Activated CD4-positive, alpha-beta memory T cell treated with anti-CD3 and anti-CD28 coated beads for 36 hours (primary cell): ENCODE measurements at regions not wholly inside any gene's neighbourhood (a gene's known extent, or its start where the extent isn't known, plus 50 kb on each side); places are given as distances from the start of the nearest gene placed in this dataset.

Source experiments
- CTCF ChIA-PET: fragments of 350-600 bp; sonication (Branson Sonifier 250); formaldehyde crosslinking; loops from one replicate; lab custom pipeline; 2021; ENCODE audit warnings: antibody characterized with exemption, inconsistent platforms; lab: Charles Lee
- POLR2A ChIA-PET: fragments of 350-600 bp; sonication (Branson Sonifier 250); formaldehyde crosslinking; loops from one replicate; lab custom pipeline; 2021; ENCODE audit warnings: antibody characterized with exemption; lab: Charles Lee
- DNase-seq: peaks from one replicate; pipeline ENCODE4 v3.0.0-alpha.2; 2020
- H3K27ac Mint-ChIP-seq: one replicate; pipeline ENCODE4 v1.8.0; 2021; ENCODE audit warnings: mixed read lengths
- H3K27me3 Mint-ChIP-seq: one replicate; pipeline ENCODE4 v1.8.0; 2021; ENCODE audit warnings: mixed read lengths
- H3K36me3 Mint-ChIP-seq: one replicate; pipeline ENCODE4 v1.8.0; 2021; ENCODE audit warnings: mixed read lengths
- H3K4me1 Mint-ChIP-seq: one replicate; pipeline ENCODE4 v1.8.0; 2021; ENCODE audit warnings: low read depth, mixed read lengths
- H3K4me3 Mint-ChIP-seq: one replicate; pipeline ENCODE4 v1.8.0; 2021; ENCODE audit warnings: mild to moderate bottlenecking, mixed read lengths
- H3K9me3 Mint-ChIP-seq: one replicate; pipeline ENCODE4 v1.8.0; 2021; ENCODE audit warnings: mixed read lengths
- intact Hi-C: fragments of 100-400 bp; cut with micrococcal nuclease; formaldehyde crosslinking; loops from one replicate; pipeline ENCODE4 v1.15.1; 2023

DNA sequence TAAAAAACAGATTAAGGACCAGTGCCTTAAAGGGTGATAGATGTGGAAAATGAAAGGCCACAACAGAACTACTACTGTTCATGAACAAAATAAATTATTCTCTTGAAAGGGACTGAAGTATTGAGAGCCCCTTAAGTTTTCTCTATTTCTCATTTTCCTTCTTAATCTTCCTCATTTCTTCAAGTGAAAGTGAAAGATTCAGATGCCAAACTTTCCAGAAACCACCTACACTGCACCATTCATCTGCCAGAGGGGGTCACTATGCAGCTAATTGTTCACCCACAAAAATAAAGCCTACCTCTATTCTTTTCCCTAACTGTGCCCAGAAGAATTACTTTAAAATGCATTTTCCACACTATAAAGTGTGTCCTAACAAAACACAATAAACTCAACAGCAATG, 140.1 kb downstream of the NR4A2 start:
- no peaks in the 10 kb centered on the region for H3K9me3 Mint-ChIP-seq
- no peak overlapping the region for H3K4me3 Mint-ChIP-seq
- no peak overlapping the region for H3K27ac Mint-ChIP-seq
- CTCF ChIA-PET, result interaction anchor here (0.9 kb wide), 1 partner anchor 397 kb away, joined by 5 read pairs; no protein-coding TSS in a partner anchor
- H3K27me3 Mint-ChIP-seq, result peaks cover under 1% of the 10 kb centered on the region
- intact Hi-C loops, result loop anchor here (2.0 kb wide), 1 partner anchor 396 kb away; no protein-coding TSS in a partner anchor
- no peaks in the 10 kb centered on the region for H3K36me3 Mint-ChIP-seq
- no peaks in the 10 kb centered on the region for H3K4me1 Mint-ChIP-seq
- POLR2A ChIA-PET, result no interaction called here
- no peak for DNase-seq

DNA sequence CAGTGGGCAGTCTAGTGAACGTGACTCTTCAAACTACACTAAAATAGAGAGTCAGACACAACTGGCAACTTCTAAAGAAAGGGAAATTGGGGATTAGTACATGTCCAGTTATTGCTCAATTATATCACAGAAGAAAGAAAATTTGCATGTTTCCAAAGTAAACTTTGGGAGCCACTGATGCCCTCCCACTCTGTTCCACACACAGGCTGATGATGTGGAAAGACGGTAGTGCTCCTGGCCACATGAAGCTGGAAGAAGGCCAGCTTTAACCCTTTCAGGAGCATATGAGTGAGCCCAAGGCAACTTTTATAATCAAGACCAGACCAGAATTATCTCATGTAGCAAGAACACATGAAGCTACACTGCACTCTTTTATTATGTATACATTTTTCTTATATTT, 141.0 kb downstream of the NR4A2 start:
- intact Hi-C loops, result no loop called here
- POLR2A ChIA-PET, result no interaction called here
- no peaks in the 10 kb centered on the region for H3K9me3 Mint-ChIP-seq
- DNase-seq, result no peak
- CTCF ChIA-PET, result no interaction called here
- H3K27ac Mint-ChIP-seq, result no peak overlapping the region
- no peak overlapping the region for H3K4me3 Mint-ChIP-seq
- H3K4me1 Mint-ChIP-seq, result no peaks in the 10 kb centered on the region
- no peaks in the 10 kb centered on the region for H3K36me3 Mint-ChIP-seq
- no peaks in the 10 kb centered on the region for H3K27me3 Mint-ChIP-seq

DNA sequence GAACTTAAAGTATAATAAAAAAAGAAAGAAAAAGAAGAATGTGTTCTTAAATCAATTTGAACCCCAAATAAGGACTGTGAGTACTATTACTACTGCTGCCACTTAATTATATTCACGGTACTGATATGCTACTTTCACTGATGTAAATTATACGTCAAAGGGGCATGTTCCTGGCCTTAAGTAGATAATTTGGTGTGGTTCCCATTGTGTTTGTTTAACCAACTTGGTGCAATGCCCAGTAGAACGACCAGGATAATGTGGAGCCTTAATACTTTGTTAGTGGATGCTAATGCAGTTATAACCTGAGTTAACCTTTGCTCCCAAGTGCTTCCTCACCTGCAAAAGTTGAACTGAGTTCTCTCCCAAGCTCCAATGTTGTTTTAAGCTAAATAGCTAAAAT, 142.0 kb downstream of the NR4A2 start:
- ChIA-PET CTCF (no interaction called here), POLR2A (no interaction called here)
- Mint-ChIP-seq H3K27ac (no peak overlapping the region), H3K36me3 (no peaks in the 10 kb centered on the region), H3K4me3 (no peak overlapping the region), H3K9me3 (no peaks in the 10 kb centered on the region), H3K27me3 (peaks cover under 1% of the 10 kb centered on the region), H3K4me1 (no peaks in the 10 kb centered on the region)
- no peak for DNase-seq
- intact Hi-C loops, result no loop called here

DNA sequence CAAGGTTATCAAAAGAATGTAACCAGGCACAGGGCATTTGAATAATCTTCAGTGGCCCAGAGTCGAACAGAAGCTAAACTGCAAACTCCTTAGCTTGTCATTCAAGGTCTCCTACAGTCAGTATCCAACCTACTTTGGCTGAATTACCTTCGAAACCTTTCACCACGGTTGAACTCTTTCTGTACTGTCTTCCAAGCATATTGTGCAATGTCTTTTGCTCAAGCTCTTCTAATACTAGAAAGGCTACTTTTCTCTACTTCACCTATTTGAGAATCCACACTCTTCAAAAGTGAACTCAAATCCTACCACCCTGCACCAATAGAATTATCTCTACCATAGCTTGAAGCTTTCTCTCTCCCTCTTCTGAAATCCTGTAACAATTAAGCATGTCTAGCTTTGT, 142.9 kb downstream of the NR4A2 start:
- ChIA-PET CTCF (no interaction called here), POLR2A (no interaction called here)
- Mint-ChIP-seq H3K9me3 (no peaks in the 10 kb centered on the region), H3K4me3 (no peak overlapping the region), H3K27me3 (peaks cover 2% of the 10 kb centered on the region), H3K27ac (no peak overlapping the region), H3K36me3 (no peaks in the 10 kb centered on the region), H3K4me1 (no peaks in the 10 kb centered on the region)
- intact Hi-C loops, result no loop called here
- DNase-seq, result no peak

DNA sequence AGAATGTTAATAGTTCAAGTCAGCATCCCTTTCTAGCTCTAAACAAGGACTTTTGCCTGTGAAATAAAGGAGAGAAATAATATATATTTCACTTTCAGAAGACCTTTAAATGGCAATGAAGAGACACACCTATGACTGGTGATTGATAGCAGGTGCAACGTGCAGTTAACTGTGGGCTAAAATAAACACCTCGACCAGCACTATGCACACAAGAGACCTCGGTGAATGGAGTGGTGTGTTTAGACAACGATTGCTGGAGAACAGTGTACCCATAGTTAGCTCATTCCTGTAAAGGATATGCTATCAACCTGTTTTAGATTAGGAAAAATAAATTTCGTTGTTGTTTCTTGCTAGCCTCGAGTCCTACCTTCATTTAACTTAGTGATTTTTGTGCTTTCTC, 143.4 kb downstream of the NR4A2 start:
- no peak for DNase-seq
- H3K27ac Mint-ChIP-seq, result no peak overlapping the region
- no peak overlapping the region for H3K4me3 Mint-ChIP-seq
- no peaks in the 10 kb centered on the region for H3K36me3 Mint-ChIP-seq
- H3K9me3 Mint-ChIP-seq, result no peaks in the 10 kb centered on the region
- ChIA-PET CTCF (no interaction called here), POLR2A (no interaction called here)
- no peaks in the 10 kb centered on the region for H3K4me1 Mint-ChIP-seq
- intact Hi-C loops, result no loop called here
- peaks cover 2% of the 10 kb centered on the region for H3K27me3 Mint-ChIP-seq

DNA sequence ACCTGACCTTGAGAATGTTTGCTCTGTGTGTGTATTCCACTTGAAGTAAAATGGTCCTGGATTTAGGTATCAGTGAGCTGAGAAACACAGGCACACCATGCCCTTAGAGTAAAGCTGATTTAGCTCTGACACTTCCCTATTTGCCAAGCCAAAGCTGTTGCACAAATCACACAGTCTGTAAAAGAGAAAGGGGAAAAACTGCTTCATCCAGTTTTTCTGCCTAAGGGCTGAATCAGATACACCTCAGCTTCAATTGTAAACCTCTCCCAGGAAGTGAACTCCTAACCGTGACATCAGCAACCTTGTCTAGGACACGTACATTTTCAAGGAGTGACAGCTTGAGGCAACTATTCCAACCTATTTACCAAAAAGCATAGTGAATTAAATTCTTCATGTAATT, 150.4 kb downstream of the NR4A2 start:
- Mint-ChIP-seq H3K9me3 (no peaks in the 10 kb centered on the region), H3K27me3 (peaks cover 3% of the 10 kb centered on the region), H3K4me3 (no peak overlapping the region), H3K4me1 (no peaks in the 10 kb centered on the region), H3K27ac (no peak overlapping the region), H3K36me3 (no peaks in the 10 kb centered on the region)
- no peak for DNase-seq
- intact Hi-C loops, result no loop called here
- ChIA-PET POLR2A (no interaction called here), CTCF (no interaction called here)

DNA sequence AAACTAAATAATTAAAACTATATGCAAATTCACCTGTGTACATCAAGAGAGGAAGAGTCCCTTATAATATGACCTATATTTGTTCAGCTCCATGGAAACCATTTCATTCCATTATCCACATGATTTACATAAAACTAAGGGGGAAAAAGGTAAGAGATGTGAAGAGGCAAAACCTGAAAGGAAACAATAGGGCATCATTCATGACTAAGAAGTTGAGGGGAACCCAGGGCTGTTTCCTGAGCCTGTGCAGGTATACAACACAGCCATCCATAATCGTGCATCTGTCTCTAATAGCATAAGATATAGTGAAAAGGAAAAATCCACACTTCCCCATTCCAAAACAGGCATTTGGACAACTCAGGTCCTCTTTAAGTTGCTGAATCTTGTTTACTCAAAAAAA, 151.3 kb downstream of the NR4A2 start:
- Mint-ChIP-seq H3K27me3 (peaks cover 3% of the 10 kb centered on the region), H3K4me3 (no peak overlapping the region), H3K27ac (no peak overlapping the region), H3K4me1 (no peaks in the 10 kb centered on the region), H3K9me3 (no peaks in the 10 kb centered on the region), H3K36me3 (no peaks in the 10 kb centered on the region)
- ChIA-PET CTCF (no interaction called here), POLR2A (no interaction called here)
- no peak for DNase-seq
- intact Hi-C loops, result no loop called here

DNA sequence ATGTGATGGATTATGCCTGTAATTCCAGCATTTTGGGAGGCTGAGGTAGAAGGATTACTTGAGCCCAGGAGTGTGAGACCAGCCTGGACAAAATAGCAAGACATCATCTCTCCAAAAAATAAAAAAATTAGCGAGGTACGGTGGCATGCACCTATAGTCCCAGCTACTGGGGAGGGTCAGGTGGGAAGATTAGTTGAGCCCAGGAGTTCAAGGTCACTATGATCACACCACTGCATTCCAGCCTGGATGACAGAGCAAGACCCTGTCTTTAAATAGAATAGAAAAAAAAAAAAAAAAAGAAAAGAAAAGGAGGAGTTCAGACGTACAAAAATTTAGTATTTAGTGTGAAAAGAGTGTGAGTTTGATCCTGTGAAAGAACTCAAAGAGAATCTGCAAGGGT, 154.9 kb downstream of the NR4A2 start:
- Mint-ChIP-seq H3K4me1 (no peaks in the 10 kb centered on the region), H3K27me3 (peaks cover 2% of the 10 kb centered on the region), H3K4me3 (no peak overlapping the region), H3K36me3 (no peaks in the 10 kb centered on the region), H3K27ac (no peak overlapping the region), H3K9me3 (no peaks in the 10 kb centered on the region)
- intact Hi-C loops, result no loop called here
- ChIA-PET CTCF (no interaction called here), POLR2A (no interaction called here)
- no peak for DNase-seq

DNA sequence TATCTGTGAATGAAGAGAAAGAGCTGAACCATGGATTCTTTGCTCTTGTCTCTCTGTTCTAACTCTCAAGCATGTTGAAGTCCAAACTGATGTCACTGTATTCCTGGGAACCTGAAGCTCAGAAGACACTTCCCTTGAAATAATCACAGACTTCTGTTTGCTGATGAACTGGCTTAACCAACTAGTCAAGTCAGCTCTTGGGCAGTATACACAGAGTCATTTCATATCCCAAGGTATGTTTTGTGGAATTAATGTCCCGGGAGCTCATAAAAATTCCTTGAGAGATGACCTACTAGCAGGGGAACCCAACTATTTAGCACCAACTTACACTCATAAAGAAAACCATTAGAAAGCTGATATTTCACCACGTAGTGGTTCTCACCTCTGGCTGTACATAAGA, 156.6 kb downstream of the NR4A2 start:
- Mint-ChIP-seq H3K9me3 (peaks cover 6% of the 10 kb centered on the region), H3K4me3 (no peak overlapping the region), H3K36me3 (no peaks in the 10 kb centered on the region), H3K27me3 (peaks cover 4% of the 10 kb centered on the region), H3K27ac (no peak overlapping the region), H3K4me1 (no peaks in the 10 kb centered on the region)
- CTCF ChIA-PET, result interaction anchor here (1.1 kb wide), 1 partner anchor 415 kb away, joined by 3 read pairs; no protein-coding TSS in a partner anchor
- POLR2A ChIA-PET, result no interaction called here
- DNase-seq, result no peak
- intact Hi-C loops, result no loop called here

DNA sequence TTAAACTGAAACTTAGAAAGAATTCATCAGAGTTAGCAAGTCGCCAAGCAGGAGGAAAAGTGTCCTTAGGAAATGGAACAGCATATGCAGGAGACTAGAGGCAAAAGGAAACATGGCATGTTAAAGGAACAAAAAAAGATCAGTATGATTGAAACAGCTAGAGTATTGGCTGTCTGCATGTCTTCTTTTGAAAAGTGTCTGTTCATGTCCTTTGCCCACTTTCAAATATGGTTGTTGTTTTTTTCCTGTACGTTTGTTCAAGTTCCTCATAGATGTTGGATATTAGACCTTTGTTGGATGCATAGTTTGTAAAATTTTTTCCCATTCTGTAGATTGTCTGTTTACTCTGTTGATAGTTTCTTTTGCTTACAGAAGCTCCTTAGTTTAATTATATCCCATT, 161.6 kb downstream of the NR4A2 start:
- ChIA-PET POLR2A (no interaction called here), CTCF (no interaction called here)
- no peak for DNase-seq
- Mint-ChIP-seq H3K27ac (no peak overlapping the region), H3K27me3 (peaks cover 10% of the 10 kb centered on the region), H3K4me3 (no peak overlapping the region), H3K36me3 (no peaks in the 10 kb centered on the region), H3K4me1 (no peaks in the 10 kb centered on the region), H3K9me3 (peaks cover 12% of the 10 kb centered on the region)
- intact Hi-C loops, result no loop called here

DNA sequence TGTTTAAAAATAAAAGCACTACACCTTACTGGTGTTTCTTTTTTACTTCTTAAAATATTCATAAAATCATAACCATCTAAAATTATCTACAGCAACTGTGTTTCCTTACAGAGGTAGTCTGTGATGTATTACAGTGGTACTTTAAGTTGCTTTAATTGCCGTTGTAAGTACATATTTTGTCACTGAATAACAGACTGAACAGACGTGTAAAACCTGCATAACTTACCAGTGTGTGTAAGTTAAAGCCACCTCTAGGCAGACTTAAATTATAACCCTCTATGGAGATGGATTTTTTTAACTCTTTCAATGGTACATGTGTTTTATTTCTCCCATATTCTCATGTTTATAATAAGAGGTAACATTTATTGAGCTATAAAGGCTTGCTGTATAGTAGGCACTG, 166.8 kb downstream of the NR4A2 start:
- intact Hi-C loops, result no loop called here
- Mint-ChIP-seq H3K27ac (no peak overlapping the region), H3K36me3 (no peaks in the 10 kb centered on the region), H3K4me1 (no peaks in the 10 kb centered on the region), H3K27me3 (peaks cover 11% of the 10 kb centered on the region), H3K9me3 (peaks cover 4% of the 10 kb centered on the region), H3K4me3 (no peak overlapping the region)
- CTCF ChIA-PET, result no interaction called here
- no peak for DNase-seq
- POLR2A ChIA-PET, result no interaction called here

DNA sequence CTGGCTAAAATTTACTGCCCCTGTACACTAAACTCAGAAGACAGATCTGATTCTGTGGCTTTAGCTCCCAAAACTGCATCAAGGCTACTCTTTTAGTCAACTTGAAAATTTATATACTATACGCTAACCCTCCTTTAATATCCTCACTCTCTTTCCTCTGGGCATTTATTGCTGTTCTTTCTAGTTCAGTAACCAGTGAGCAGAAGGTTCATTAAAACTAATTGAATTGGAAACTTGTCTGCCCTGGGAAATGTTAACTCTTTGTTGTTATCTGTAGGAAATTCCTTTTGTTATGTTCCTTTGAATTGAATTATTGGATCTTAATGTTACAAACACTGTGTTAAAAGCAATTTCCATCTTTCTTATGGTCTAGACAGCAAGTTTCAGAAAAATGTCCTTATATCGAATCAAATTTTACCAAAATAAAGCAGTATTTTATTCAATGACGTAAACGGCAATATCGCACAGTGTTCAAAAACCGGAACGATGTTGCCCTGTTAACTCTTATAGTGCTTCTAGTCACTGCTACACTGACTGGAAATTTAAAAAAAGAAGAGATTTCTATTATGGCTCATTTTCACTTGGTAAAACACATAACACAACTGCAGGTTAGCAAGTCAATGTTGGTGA, 168.3 kb downstream of the NR4A2 start:
- no peak overlapping the region for H3K4me3 Mint-ChIP-seq
- H3K9me3 Mint-ChIP-seq, result no peaks in the 10 kb centered on the region
- ChIA-PET CTCF (no interaction called here), POLR2A (no interaction called here)
- no peak for DNase-seq
- H3K4me1 Mint-ChIP-seq, result no peaks in the 10 kb centered on the region
- intact Hi-C loops, result no loop called here
- H3K36me3 Mint-ChIP-seq, result no peaks in the 10 kb centered on the region
- H3K27me3 Mint-ChIP-seq, result peaks cover 10% of the 10 kb centered on the region
- no peak overlapping the region for H3K27ac Mint-ChIP-seq

DNA sequence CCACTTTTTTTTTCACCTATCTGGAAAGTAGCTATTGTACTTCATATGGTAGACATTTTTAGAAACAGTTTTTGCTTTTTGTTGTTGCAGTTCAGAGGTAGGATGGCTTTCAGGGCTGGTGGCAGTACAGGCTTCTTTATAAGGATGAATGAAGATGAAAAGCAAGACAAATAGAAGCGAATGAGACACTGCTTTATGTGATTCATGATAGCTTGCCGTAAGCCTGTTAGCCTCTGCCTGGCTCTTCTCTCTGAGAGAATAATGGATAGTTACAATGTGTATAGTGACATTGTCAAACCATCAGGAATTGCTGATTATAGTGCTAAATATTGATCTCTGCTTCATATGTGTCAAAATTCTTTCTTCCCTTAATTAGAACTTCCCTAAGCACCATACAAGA, 173.7 kb downstream of the NR4A2 start:
- intact Hi-C loops, result no loop called here
- ChIA-PET CTCF (no interaction called here), POLR2A (no interaction called here)
- peaks cover 7% of the 10 kb centered on the region for H3K27me3 Mint-ChIP-seq
- no peaks in the 10 kb centered on the region for H3K36me3 Mint-ChIP-seq
- no peak overlapping the region for H3K27ac Mint-ChIP-seq
- H3K9me3 Mint-ChIP-seq, result no peaks in the 10 kb centered on the region
- H3K4me3 Mint-ChIP-seq, result no peak overlapping the region
- no peak for DNase-seq
- no peaks in the 10 kb centered on the region for H3K4me1 Mint-ChIP-seq
